ELR (cell line): ENCODE measurements at regions not wholly inside any gene's neighbourhood (a gene's known extent, or its start where the extent isn't known, plus 50 kb on each side); places are given as distances from the start of the nearest gene placed in this dataset.

ENCODE experiments used
- DNase-seq: peaks from one replicate; pipeline ENCODE4 v3.0.0-alpha.2; 2015; ENCODE audit warnings: low read depth

GRCh38 chr16:9186061-9186460 lies 94.6 kb downstream of the HAPSTR1 start:
- DNase-seq = no peak

- no peak for DNase-seq
Measured at GRCh38 chr16:9188721-9189120, 97.3 kb downstream of the HAPSTR1 start.

GRCh38 chr16:9191274-9191850 lies 99.9 kb downstream of the HAPSTR1 start:
- no peak for DNase-seq

GRCh38 chr16:9192746-9193145 lies 101.3 kb downstream of the HAPSTR1 start:
- peak; percentile 28 for DNase-seq

GRCh38 chr16:9195287-9195686 lies 103.8 kb downstream of the HAPSTR1 start:
- DNase-seq = no peak

- DNase-seq = no peak
Measured at GRCh38 chr16:9197957-9198661, 106.7 kb downstream of the HAPSTR1 start.

- peak; percentile 14 for DNase-seq
Measured at GRCh38 chr16:9199311-9199710, 107.9 kb downstream of the HAPSTR1 start.

GRCh38 chr16:9199751-9200150 lies 108.3 kb downstream of the HAPSTR1 start:
- no peak for DNase-seq

- DNase-seq = no peak
Measured at GRCh38 chr16:9203956-9204355, 112.5 kb downstream of the HAPSTR1 start.

GRCh38 chr16:9205661-9206060 lies 114.2 kb downstream of the HAPSTR1 start:
- DNase-seq = no peak

- no peak for DNase-seq
Measured at GRCh38 chr16:9206156-9206555, 114.7 kb downstream of the HAPSTR1 start.

- DNase-seq = no peak
Measured at GRCh38 chr16:9212621-9213020, 121.2 kb downstream of the HAPSTR1 start.

- no peak for DNase-seq
Measured at GRCh38 chr16:9219813-9220212, 128.4 kb downstream of the HAPSTR1 start.

GRCh38 chr16:9225527-9226316 lies 134.3 kb downstream of the HAPSTR1 start:
- peak; percentile 34 for DNase-seq

- no peak for DNase-seq
Measured at GRCh38 chr16:9226924-9227323, 135.5 kb downstream of the HAPSTR1 start.

- DNase-seq = no peak
Measured at GRCh38 chr16:9231039-9231438, 139.6 kb downstream of the HAPSTR1 start.

- DNase-seq = no peak
Measured at GRCh38 chr16:9232102-9232770, 140.8 kb downstream of the HAPSTR1 start.

- DNase-seq = no peak
Measured at GRCh38 chr16:9235867-9236266, 144.4 kb downstream of the HAPSTR1 start.

GRCh38 chr16:9236319-9236718 lies 144.9 kb downstream of the HAPSTR1 start:
- no peak for DNase-seq

- no peak for DNase-seq
Measured at GRCh38 chr16:9238346-9238745, 146.9 kb downstream of the HAPSTR1 start.

- no peak for DNase-seq
Measured at GRCh38 chr16:9241177-9241576, 149.7 kb downstream of the HAPSTR1 start.

- no peak for DNase-seq
Measured at GRCh38 chr16:9248162-9248561, 156.7 kb downstream of the HAPSTR1 start.

- DNase-seq = no peak
Measured at GRCh38 chr16:9249534-9249933, 158.1 kb downstream of the HAPSTR1 start.
